Testis (tissue), 2 donors: ENCODE measurements at regions not wholly inside any gene's neighbourhood (a gene's known extent, or its start where the extent isn't known, plus 50 kb on each side); places are given as distances from the start of the nearest gene placed in this dataset.

Experiments used
- DNase-seq: peaks from one replicate; pipeline ENCODE4 v3.0.0-alpha.2; 2019
- H3K27ac ChIP-seq, 2 donors: fragments of 200-600 bp; sonication (generic); one replicate each; pipeline ENCODE4 v1.5.1; 2019
- H3K27me3 ChIP-seq: fragments of 200-600 bp; sonication (generic); one replicate; pipeline ENCODE4 v1.5.1; 2019
- H3K36me3 ChIP-seq: fragments of 200-600 bp; sonication (generic); one replicate; pipeline ENCODE4 v1.5.1; 2017; ENCODE audit warnings: low read depth; ENCODE audit errors: missing control alignments
- H3K4me1 ChIP-seq: fragments of 200-600 bp; sonication (generic); one replicate; pipeline ENCODE4 v1.5.1; 2019
- H3K4me3 ChIP-seq, 2 donors: fragments of 200-600 bp; sonication (generic); one replicate each; pipeline ENCODE4 v1.5.1; 2017 to 2019
- H3K9me3 ChIP-seq: fragments of 200-600 bp; sonication (generic); one replicate; pipeline ENCODE4 v1.5.1; 2017
- CTCF ChIP-seq, 3 experiments: fragments of 450-650 bp in 2 of 3; fragments of 200-600 bp in 1 of 3; sonication (generic) in 1 of 3; IDR thresholded peaks; one replicate each; pipeline ENCODE4 v1.5.1; 2016 to 2019; ENCODE audit warnings: antibody characterized with exemption in 3 of 3, mild to moderate bottlenecking in 2 of 3, moderate library complexity in 1 of 3
- POLR2A ChIP-seq: fragments of 450-650 bp; IDR thresholded peaks from one replicate; pipeline ENCODE4 v1.6.1; 2017; ENCODE audit warnings: antibody characterized with exemption, mild to moderate bottlenecking, moderate library complexity
- WGBS, 2 donors: methylation state at CpG; one replicate each; pipeline ENCODE4 v1.1.5; 2018; 5-methylcytosine and 5-hydroxymethylcytosine counted together
- intact Hi-C: fragments of 100-400 bp; cut with DNase I; formaldehyde crosslinking; loops from one replicate; pipeline ENCODE4 v1.15.1; 2023; ENCODE audit warnings: low total_unique reads

GRCh38 chr5:136661026-136661425 is 295.7 kb upstream of the TRPC7 start:
- intact Hi-C loops, result no loop called here

GRCh38 chr5:136656811-136657210 is 291.5 kb upstream of the TRPC7 start:
- no peaks in the 10 kb centered on the region for H3K36me3 ChIP-seq
- H3K4me3 ChIP-seq, result no peak overlapping the region
- no peak for DNase-seq
- TF ChIP-seq POLR2A (no peak), CTCF (IDR thresholded peaks at IDR 0.05) (no peak)
- no peaks in the 10 kb centered on the region for H3K9me3 ChIP-seq
- no peak overlapping the region for H3K27ac ChIP-seq
- H3K27me3 ChIP-seq, result no peaks in the 10 kb centered on the region
- intact Hi-C loops, result no loop called here
- no peaks in the 10 kb centered on the region for H3K4me1 ChIP-seq
- 59 to 63% methylated on average over 4 of the region's 4 CpGs for WGBS, 2 donors

More at GRCh38 chr5:136661026-136661425, 295.7 kb upstream of the TRPC7 start:
- no peak overlapping the region for H3K4me3 ChIP-seq
- TF ChIP-seq CTCF (IDR thresholded peaks at IDR 0.05) (no peak), POLR2A (no peak)
- H3K27ac ChIP-seq, result no peak overlapping the region
- WGBS, 2 donors, result 51 to 56% methylated on average over 2 of the region's 2 CpGs
- H3K4me1 ChIP-seq, result no peaks in the 10 kb centered on the region
- no peaks in the 10 kb centered on the region for H3K27me3 ChIP-seq
- no peaks in the 10 kb centered on the region for H3K9me3 ChIP-seq
- no peaks in the 10 kb centered on the region for H3K36me3 ChIP-seq
- DNase-seq, result no peak

- no peaks in the 10 kb centered on the region for H3K4me1 ChIP-seq
- H3K4me3 ChIP-seq, result no peak overlapping the region
- no peak overlapping the region for H3K27ac ChIP-seq
- no peaks in the 10 kb centered on the region for H3K9me3 ChIP-seq
- TF ChIP-seq CTCF (IDR thresholded peaks at IDR 0.05), result no peak
- TF ChIP-seq POLR2A, result no peak
- intact Hi-C loops, result no loop called here
- no peaks in the 10 kb centered on the region for H3K27me3 ChIP-seq
- DNase-seq, result no peak
- H3K36me3 ChIP-seq, result no peaks in the 10 kb centered on the region
- 50 to 57% methylated on average over 2 of the region's 2 CpGs for WGBS, 2 donors
These were observed 290.1 kb upstream of the TRPC7 start for GRCh38 chr5:136655468-136655867.

GRCh38 chr5:136646915-136647314 is 281.6 kb upstream of the TRPC7 start:
- WGBS, 2 donors, result 58 to 66% methylated on average over 2 of the region's 2 CpGs
- Histone ChIP-seq H3K27me3 (no peaks in the 10 kb centered on the region), H3K4me1 (no peaks in the 10 kb centered on the region), H3K9me3 (no peaks in the 10 kb centered on the region), H3K36me3 (no peaks in the 10 kb centered on the region), H3K27ac (no peak overlapping the region), H3K4me3 (no peak overlapping the region)
- intact Hi-C loops, result no loop called here
- no peak for DNase-seq
- no peak for TF ChIP-seq POLR2A
- TF ChIP-seq CTCF (IDR thresholded peaks at IDR 0.05), result no peak

- Histone ChIP-seq H3K4me3 (no peak overlapping the region), H3K27me3 (no peaks in the 10 kb centered on the region), H3K4me1 (no peaks in the 10 kb centered on the region), H3K27ac (no peak overlapping the region), H3K9me3 (no peaks in the 10 kb centered on the region), H3K36me3 (no peaks in the 10 kb centered on the region)
- WGBS, 2 donors, result 80 to 88% methylated on average over 2 of the region's 2 CpGs
- TF ChIP-seq CTCF (IDR thresholded peaks at IDR 0.05) (no peak), POLR2A (no peak)
- intact Hi-C loops, result no loop called here
- no peak for DNase-seq
These were observed 277.6 kb upstream of the TRPC7 start for GRCh38 chr5:136642976-136643375.
